SK-N-SH (cell line): ENCODE measurements at regions not wholly inside any gene's neighbourhood (a gene's known extent, or its start where the extent isn't known, plus 50 kb on each side); places are given as distances from the start of the nearest gene placed in this dataset.

Source experiments
- CTCF ChIA-PET: fragments of 300-600, 350-600 bp; formaldehyde crosslinking; extraction: SDS; loops from one replicate; lab custom pipeline; 2021; lab: Yijun Ruan, JAX
- POLR2A ChIA-PET: fragments of 350-600 bp; sonication (Branson Sonifier 250); formaldehyde crosslinking; extraction: SDS; loops from one replicate; lab custom pipeline; 2020; ENCODE audit warnings: antibody characterized with exemption, inconsistent platforms; lab: Yijun Ruan, JAX
- DNase-seq: peaks from one replicate; pipeline ENCODE4 v3.0.0; 2012
- H2AFZ ChIP-seq: fragments of 200-600 bp; sonication (generic); 2 replicates; pipeline ENCODE4 v1.8.1; 2016; ENCODE audit warnings: antibody characterized with exemption, mild to moderate bottlenecking, low read depth
- H3F3A ChIP-seq: fragments of 200-600 bp; sonication (generic); replicated peaks from 2 replicates; pipeline ENCODE3; 2016; ENCODE audit warnings: antibody characterized with exemption, mild to moderate bottlenecking; ENCODE audit not compliant: insufficient read depth
- H3K27ac ChIP-seq, 2 experiments: fragments of 200-500 bp in 1 of 2; fragments of 200-600 bp in 1 of 2; sonication (Bioruptor generic) in 1 of 2; sonication (generic), shearing (Covaris generic) in 1 of 2; 2 replicates each; pipeline versions ENCODE4 v1.5.1 to v1.6.1; 2014 to 2016; ENCODE audit warnings: low read depth in 2 of 2, inconsistent platforms in 1 of 2, low read length in 1 of 2, mild to moderate bottlenecking in 1 of 2, mixed read lengths in 1 of 2
- H3K27me3 ChIP-seq: fragments of 200-600 bp; sonication (generic), shearing (Covaris generic); 2 replicates; pipeline ENCODE4 v1.6.1; 2016; ENCODE audit warnings: mixed run types; ENCODE audit not compliant: insufficient read depth
- H3K36me3 ChIP-seq, 2 experiments: fragments of 200-500 bp in 1 of 2; fragments of 200-600 bp in 1 of 2; sonication (Bioruptor generic) in 1 of 2; sonication (generic) in 1 of 2; replicated peaks in 1 of 2; 2 replicates each; pipeline versions ENCODE3 to v1.5.1; 2014 to 2016; ENCODE audit warnings: low read length in 1 of 2, mild to moderate bottlenecking in 1 of 2; ENCODE audit not compliant: insufficient read depth in 2 of 2, control insufficient read depth in 1 of 2
- H3K4me1 ChIP-seq, 2 experiments: fragments of 200-500 bp in 1 of 2; fragments of 200-600 bp in 1 of 2; sonication (Bioruptor generic) in 1 of 2; sonication (generic), shearing (Covaris generic) in 1 of 2; 2 replicates each; pipeline versions ENCODE4 v1.5.1 to v1.6.1; 2014 to 2016; ENCODE audit warnings: low read depth in 1 of 2, low read length in 1 of 2, mixed run types in 1 of 2; ENCODE audit not compliant: insufficient read depth in 2 of 2, control insufficient read depth in 1 of 2
- H3K4me2 ChIP-seq: fragments of 200-600 bp; sonication (generic), shearing (Covaris generic); 2 replicates; pipeline ENCODE4 v1.6.1; 2017; ENCODE audit warnings: mixed run types
- H3K4me3 ChIP-seq, 2 experiments: fragments of 200-500 bp in 1 of 2; fragments of 200-600 bp in 1 of 2; sonication (Bioruptor generic) in 1 of 2; sonication (generic), shearing (Covaris generic) in 1 of 2; 2 replicates each; pipeline versions ENCODE4 v1.5.1 to v1.8.1; 2014 to 2016; ENCODE audit warnings: low read depth in 2 of 2, inconsistent platforms in 1 of 2, low read length in 1 of 2, mild to moderate bottlenecking in 1 of 2, mixed read lengths in 1 of 2, moderate library complexity in 1 of 2
- H3K79me2 ChIP-seq: fragments of 200-600 bp; sonication (generic); 2 replicates; pipeline ENCODE4 v1.8.1; 2017; ENCODE audit warnings: mild to moderate bottlenecking; ENCODE audit not compliant: insufficient read depth
- H3K9ac ChIP-seq: fragments of 200-600 bp; sonication (generic); 2 replicates; pipeline ENCODE4 v1.6.1; 2017; ENCODE audit warnings: mixed run types
- H3K9me2 ChIP-seq: fragments of 200-600 bp; sonication (generic); 2 replicates; pipeline ENCODE4 v1.6.1; 2017; ENCODE audit warnings: mixed run types
- H3K9me3 ChIP-seq: fragments of 200-600 bp; sonication (generic); 2 replicates; pipeline ENCODE4 v1.6.1; 2017; ENCODE audit warnings: mixed run types, mild to moderate bottlenecking, moderate library complexity
- H4K20me1 ChIP-seq: fragments of 200-600 bp; sonication (generic); 2 replicates; pipeline ENCODE4 v1.6.1; 2017; ENCODE audit warnings: mild to moderate bottlenecking, mixed run types; ENCODE audit not compliant: insufficient read depth
- EP300 ChIP-seq, 2 experiments: IDR thresholded peaks; 2 replicates each; pipeline versions ENCODE4 v1.4.0 to v1.6.1; 2012; ENCODE audit warnings: borderline replicate concordance in 1 of 2, low read depth in 1 of 2, low read length in 1 of 2
- EZH2phosphoT487 ChIP-seq: fragments of 200-600 bp; sonication (generic); IDR thresholded peaks from 2 replicates; pipeline ENCODE4 v1.6.1; 2017; ENCODE audit warnings: low read depth, mixed run types, mild to moderate bottlenecking, antibody characterized with exemption, moderate library complexity, borderline replicate concordance
- GABPA ChIP-seq: IDR thresholded peaks from 2 replicates; pipeline ENCODE4 v1.4.0; 2012; ENCODE audit warnings: low read depth, mild to moderate bottlenecking
- GATA2 ChIP-seq: sonication (generic); formaldehyde crosslinking; IDR thresholded peaks from 2 replicates; pipeline ENCODE4 v1.5.0; 2020; ENCODE audit warnings: mild to moderate bottlenecking, missing genetic modification reagents
- NRF1 ChIP-seq: IDR thresholded peaks from 2 replicates; pipeline ENCODE4 v1.6.1; 2012; ENCODE audit warnings: low read depth, mild to moderate bottlenecking, low read length
- PBX3 ChIP-seq: IDR thresholded peaks from 2 replicates; pipeline ENCODE4; 2012
- RFX5 ChIP-seq: IDR thresholded peaks from 2 replicates; pipeline ENCODE4 v1.6.1; 2012; ENCODE audit warnings: mild to moderate bottlenecking, improper control_type of control experiment, low read length
- RXRA ChIP-seq: IDR thresholded peaks from 2 replicates; pipeline ENCODE4 v1.4.0; 2012; ENCODE audit warnings: low read depth, mild to moderate bottlenecking, borderline replicate concordance
- SMC3 ChIP-seq: IDR thresholded peaks from 2 replicates; pipeline ENCODE4 v1.6.1; 2012; ENCODE audit warnings: low read depth, low read length, improper control_type of control experiment
- TCF12 ChIP-seq: IDR thresholded peaks from 2 replicates; pipeline ENCODE4 v1.4.0; 2012
- USF1 ChIP-seq: IDR thresholded peaks from 2 replicates; pipeline ENCODE4 v1.4.0; 2012; ENCODE audit warnings: low read depth, borderline replicate concordance
- WGBS: methylation state at CpG from one replicate; pipeline ENCODE4 v1.1.6; 2017; ENCODE audit warnings: low lambda C conversion rate; 5-methylcytosine and 5-hydroxymethylcytosine counted together

- no peaks in the 10 kb centered on the region for H3K27me3 ChIP-seq
- H3K79me2 ChIP-seq, result no peaks in the 10 kb centered on the region
- H4K20me1 ChIP-seq, result no peaks in the 10 kb centered on the region
- H3K9me3 ChIP-seq, result no peaks in the 10 kb centered on the region
- TF ChIP-seq NRF1 (no peak), PBX3 (no peak), GATA2 (CRISPR knock-in tag) (no peak), USF1 (no peak)
- DNase-seq, result no peak
- no peak overlapping the region for H2AFZ ChIP-seq
- no peaks in the 10 kb centered on the region for H3K36me3 ChIP-seq
- POLR2A ChIA-PET, result no interaction called here
- H3K27ac ChIP-seq, result no peak overlapping the region
- H3K4me2 ChIP-seq, result no peak overlapping the region
- no peaks in the 10 kb centered on the region for H3K4me1 ChIP-seq
- H3K9ac ChIP-seq, result no peak overlapping the region
- WGBS, result 26% methylated on average over 17 of the region's 17 CpGs
- H3K4me3 ChIP-seq, result no peak overlapping the region
- CTCF ChIA-PET, result no interaction called here
- no peaks in the 10 kb centered on the region for H3F3A ChIP-seq
- no peaks in the 10 kb centered on the region for H3K9me2 ChIP-seq
Observed at GRCh38 chr2:3970791-3971651, 267.6 kb downstream of the DCDC2C start.

GRCh38 chr2:3971652-3972192 lies 268.3 kb downstream of the DCDC2C start:
- H2AFZ ChIP-seq, result no peak overlapping the region
- TF ChIP-seq SMC3 (no peak), RFX5 (no peak), EP300 (IDR thresholded peaks at IDR 0.05; ENCODE audit: borderline replicate concordance in 1 of 2, low read depth in 1 of 2, low read length in 1 of 2) (no peak), TCF12 (no peak), EZH2phosphoT487 (no peak), RXRA (no peak), NRF1 (no peak), GABPA (no peak)
- TF ChIP-seq, all 33 proteins: peak for 0
- WGBS, result 61% methylated on average over 4 of the region's 4 CpGs
- H3K9ac ChIP-seq, result no peak overlapping the region
- ChIA-PET POLR2A (no interaction called here), CTCF (no interaction called here)
- no peak overlapping the region for H3K4me3 ChIP-seq
- no peak overlapping the region for H3K27ac ChIP-seq
- DNase-seq, result no peak
- no peaks in the 10 kb centered on the region for H3K9me3 ChIP-seq
- H3K36me3 ChIP-seq, result no peaks in the 10 kb centered on the region
- no peaks in the 10 kb centered on the region for H3F3A ChIP-seq
- no peaks in the 10 kb centered on the region for H3K27me3 ChIP-seq
- H3K79me2 ChIP-seq, result no peaks in the 10 kb centered on the region
- no peak overlapping the region for H3K4me2 ChIP-seq
- no peaks in the 10 kb centered on the region for H4K20me1 ChIP-seq
- H3K9me2 ChIP-seq, result no peaks in the 10 kb centered on the region
- H3K4me1 ChIP-seq, result no peaks in the 10 kb centered on the region
